Fibroblast of skin of scalp (primary cell): ENCODE measurements at regions not wholly inside any gene's neighbourhood (a gene's known extent, or its start where the extent isn't known, plus 50 kb on each side); places are given as distances from the start of the nearest gene placed in this dataset.
"Not testable (repeated sequence)": the region's sequence is repeated elsewhere in the genome, so short reads cannot be mapped to it uniquely, and the experiment has no call there.

Experiments
- DNase-seq: peaks from one replicate; pipeline ENCODE4 v3.0.0-alpha.2; 2013

GRCh38 chr5:99418640-99419039 is 489.8 kb upstream of the CHD1 start:
- DNase-seq, result not testable (repeated sequence)

DNA sequence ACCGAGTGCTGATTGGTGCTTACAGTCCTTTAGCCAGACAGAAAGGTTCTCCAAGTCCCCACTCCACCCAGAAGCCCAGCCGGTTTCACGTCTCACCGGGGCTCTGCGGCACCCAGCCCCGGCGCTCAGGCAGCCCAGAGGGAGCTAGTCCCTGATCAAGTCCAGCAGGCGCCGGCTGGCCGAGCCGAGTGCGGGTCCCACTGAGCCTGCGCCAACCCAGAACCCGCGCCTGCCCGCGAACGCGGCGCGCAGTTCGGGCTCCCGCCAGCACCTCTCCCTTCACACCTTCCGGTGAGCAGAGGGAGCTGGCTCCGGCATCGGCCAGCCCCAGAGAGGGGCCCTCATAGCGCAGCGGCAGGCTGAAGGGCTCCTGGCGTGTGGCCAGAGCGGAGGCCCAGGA is 481.6 kb upstream of the CHD1 start:
- DNase-seq, result not testable (repeated sequence)

DNA sequence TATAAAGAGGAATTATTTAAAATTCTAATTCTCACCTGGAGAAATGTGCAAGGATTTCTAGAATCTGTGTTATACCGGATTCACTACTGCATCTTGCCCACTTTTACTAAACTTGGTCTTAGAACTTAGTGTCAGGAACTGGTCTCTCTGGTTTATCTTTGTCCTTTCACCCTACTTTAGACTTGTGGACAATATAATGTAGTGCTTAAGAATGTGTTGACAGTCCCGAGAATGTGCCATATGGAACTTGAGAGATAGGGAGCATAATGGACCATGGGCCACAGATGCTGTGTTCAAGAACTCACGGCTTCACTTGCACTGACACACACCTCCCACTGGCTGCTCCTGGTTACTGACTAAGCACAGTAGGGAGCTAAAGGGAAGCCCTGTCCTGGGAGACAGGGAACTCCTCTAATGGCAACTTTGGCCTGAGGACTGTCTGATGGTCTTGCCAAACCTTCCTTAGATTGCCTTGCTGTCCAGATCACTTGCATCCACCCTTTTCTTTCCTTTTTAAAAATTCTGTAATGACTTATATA is 476.0 kb upstream of the CHD1 start:
- DNase-seq, result not testable (repeated sequence)

GRCh38 chr5:99400571-99400970 is 471.8 kb upstream of the CHD1 start:
- DNase-seq, result not testable (repeated sequence)

- no peak for DNase-seq
Measured at GRCh38 chr5:99398976-99399375, 470.2 kb upstream of the CHD1 start.

DNA sequence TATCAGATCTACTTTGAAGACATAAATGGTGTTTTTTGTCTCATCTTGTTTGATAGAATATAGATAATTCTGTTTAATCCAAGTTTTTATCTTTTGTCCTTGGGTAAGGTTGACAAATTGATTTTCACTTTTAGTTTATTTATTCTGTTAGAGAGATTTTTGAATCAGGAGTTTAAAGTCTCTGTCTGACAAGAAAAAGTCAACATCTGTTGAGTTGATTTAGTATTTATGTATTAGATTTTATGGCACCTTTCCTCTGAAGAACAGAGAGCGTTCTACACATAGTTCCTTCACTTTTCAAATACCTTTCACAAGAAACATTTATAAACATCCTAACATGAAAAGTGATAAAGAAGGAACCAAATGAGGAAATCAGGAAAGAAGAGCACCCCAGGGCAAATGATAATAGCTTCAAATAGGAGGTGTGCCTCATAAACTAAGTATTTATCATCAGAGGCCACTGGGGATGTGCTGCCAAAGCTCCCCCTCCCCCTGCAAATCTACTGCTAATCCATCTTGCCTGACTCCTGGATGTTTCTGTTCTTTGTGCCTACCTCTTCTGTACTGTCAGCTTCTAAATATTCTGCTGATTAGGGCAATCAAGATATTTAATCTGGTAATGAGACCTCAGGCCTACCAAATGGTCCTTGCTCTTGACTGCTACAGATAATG is 457.7 kb upstream of the CHD1 start:
- DNase-seq, result no peak

DNA sequence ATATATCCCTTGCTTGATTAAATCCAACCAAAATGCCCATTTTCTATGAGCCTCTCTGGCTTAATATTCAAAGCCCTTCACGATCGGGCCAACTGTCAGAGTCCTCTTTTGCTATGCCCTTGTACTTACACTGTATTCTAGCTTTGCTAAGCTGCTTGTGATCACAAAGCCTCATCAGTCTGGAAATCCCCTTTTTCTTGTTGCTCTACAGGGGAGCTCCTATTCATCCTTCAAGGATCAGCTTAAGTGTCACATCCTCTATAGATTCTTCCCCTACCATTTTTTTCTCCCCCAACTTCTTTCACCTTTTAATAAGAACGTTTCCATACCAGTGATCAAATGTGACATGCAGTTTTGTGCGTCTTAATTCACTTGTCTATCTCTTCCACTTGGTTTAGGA is 450.4 kb upstream of the CHD1 start:
- DNase-seq, result no peak

GRCh38 chr5:99378443-99378842 is 449.6 kb upstream of the CHD1 start:
- DNase-seq, result no peak

DNA sequence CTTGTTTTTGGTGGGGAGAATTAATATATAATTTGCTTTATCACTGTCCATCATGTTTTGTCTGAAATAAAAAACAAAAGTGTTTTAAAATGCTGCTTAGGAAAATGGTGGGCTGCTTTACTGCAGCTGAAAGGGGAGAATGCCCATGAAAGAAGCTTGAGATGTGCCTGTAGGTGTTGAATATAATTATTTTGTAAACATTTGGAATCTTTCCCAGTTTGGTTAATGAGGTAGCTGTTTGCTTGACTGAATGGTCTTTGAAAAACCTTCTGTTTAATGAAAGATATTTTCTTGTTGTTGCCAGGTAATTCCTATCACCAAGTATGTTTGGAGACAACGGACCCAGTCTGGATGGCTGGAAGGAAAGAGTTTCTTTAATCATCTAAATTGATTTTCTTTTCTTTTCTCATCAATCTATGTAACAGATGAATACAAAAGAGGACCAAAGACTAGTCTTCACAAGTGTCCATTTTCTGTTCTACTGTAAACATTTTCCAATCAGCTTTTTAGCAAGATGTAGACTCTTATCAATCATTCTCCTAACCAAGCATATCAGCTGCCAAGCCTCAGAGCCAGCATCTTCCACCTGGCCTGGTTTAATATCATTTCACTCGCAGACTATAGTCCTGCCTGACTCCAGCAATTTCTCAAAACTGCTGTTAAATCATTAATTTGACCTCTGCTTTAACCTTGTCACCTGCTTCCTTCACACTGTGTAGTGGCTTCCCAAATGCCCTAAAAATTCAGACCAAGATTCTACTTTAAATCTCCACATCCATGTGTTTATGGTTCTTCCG is 441.2 kb upstream of the CHD1 start:
- no peak for DNase-seq

DNA sequence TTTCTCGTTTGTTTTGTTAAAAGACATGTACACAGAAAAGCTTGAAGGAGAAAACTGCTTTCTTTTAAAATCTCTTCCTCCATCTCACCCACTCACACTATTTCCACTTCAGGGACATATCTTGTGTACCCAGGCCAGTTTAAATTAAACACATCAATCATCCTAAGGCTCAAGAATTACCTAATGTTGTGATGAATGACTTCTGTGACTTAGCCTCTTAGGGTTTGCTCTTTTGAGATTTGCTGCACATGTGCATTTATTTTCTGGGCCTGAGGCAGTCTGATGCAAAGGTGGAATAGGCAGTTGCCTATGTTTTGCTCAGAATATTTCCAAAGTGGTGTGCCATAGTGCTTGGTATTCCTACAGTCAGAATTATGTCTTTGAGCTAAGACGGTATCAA is 439.9 kb upstream of the CHD1 start:
- DNase-seq, result no peak

DNA sequence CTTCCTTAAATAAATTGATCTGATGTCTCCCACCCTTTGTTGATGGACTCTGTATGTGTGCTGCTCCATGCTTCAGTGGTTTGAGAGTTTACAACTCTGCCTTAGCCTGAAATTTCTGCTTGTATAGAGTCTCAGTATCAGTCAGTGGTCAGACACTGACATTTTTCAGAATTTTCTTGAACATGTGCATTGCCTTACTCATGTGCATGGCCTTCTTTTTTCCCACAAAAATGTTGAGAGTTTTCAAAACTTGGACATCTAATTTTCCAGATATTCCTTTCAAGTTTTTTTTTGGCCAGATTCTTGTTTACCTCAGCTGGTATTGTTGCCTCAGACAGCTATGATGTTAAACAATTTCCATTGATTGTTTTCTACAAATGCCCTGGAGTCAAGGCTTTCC is 427.1 kb upstream of the CHD1 start:
- no peak for DNase-seq

GRCh38 chr5:99349787-99350186 is 421.0 kb upstream of the CHD1 start:
- no peak for DNase-seq

DNA sequence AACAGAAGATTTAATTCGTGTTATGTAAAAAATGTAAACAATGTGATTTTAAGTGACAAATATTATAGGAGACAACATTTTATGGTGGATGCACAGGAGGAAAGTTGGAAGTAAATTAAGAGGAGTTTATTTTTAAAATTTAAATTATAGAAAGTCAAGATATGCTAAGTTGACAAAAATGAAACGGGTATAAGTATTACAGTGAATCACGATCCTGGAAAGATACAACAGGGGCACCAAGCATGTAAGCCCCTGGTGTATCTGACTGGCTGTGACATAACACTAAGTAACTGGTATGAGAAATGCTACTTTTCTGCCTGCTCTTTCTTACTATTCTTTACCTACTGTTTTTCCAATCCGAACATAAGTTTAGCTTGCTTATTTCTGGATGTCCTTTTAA is 419.8 kb upstream of the CHD1 start:
- DNase-seq, result no peak

DNA sequence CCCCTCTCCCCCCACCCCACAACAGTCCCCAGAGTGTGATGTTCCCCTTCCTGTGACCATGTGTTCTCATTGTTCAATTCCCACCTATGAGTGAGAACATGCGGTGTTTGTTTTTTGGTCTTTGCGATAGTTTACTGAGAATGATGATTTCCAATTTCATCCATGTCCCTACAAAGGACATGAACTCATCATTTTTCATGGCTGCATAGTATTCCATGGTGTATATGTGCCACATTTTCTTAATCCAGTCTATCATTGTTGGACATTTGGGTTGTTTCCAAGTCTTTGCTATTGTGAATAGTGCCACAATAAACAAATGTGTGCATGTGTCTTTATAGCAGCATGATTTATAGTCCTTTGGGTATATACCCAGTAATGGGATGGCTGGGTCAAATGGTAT is 411.0 kb upstream of the CHD1 start:
- DNase-seq, result not testable (repeated sequence)

DNA sequence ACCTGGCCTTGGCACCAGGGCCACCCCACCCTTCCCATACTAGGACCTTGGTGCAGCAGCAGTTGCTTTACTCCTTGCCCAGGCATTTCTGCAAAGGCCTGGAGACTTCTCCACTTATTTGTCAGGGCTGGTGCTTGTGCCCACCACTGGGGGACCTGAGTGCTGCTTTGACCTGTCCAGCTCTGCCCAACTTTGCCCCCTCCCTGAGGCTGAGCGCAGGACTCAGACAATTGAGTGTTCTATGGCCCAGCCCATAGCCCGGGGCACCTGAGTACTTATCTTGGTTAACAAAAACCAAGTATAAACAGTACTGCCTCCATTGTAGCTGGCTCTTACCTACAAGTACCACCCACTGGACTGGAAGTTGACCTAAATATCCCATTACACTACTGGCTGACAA is 406.1 kb upstream of the CHD1 start:
- DNase-seq, result no peak

- DNase-seq, result no peak
Measured at GRCh38 chr5:99331061-99331460, 402.3 kb upstream of the CHD1 start.

DNA sequence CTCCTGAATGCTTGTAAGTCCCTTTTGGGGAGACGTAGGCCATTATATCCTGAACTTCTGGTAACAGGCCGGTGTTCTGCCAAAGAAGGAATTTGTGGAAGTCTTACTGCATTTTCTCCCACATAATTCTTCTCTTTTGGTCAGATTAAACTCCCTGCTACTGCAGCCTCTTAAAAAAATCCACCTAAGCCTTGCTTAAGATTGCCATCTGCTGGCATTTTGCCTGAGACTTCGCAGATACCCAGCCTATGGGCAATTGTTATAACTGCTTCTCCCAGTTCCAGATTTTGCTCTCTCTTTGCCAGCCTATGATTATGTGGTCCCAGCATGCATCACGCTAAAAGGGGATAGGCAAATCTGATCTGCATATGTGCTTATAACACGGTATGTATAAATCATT is 391.6 kb upstream of the CHD1 start:
- DNase-seq, result no peak

DNA sequence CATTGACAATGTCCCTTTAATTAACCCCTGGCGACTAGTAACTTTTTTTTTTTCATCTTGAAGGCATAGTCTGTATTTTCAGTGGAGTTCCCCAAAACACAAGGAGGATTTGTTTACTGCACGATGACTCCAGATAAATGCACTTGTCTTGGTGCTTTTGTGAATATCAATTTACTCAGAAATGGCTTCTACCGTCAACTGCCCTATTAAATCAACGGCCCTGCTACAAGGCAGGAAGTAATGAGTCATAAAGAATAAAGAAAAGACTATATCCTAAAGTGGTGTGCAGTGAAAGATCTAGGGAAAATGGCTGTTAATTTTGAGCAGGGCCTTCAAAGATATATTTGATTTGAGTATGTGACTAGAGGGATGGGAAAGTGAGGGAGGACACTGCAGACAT is 388.3 kb upstream of the CHD1 start:
- DNase-seq, result no peak

DNA sequence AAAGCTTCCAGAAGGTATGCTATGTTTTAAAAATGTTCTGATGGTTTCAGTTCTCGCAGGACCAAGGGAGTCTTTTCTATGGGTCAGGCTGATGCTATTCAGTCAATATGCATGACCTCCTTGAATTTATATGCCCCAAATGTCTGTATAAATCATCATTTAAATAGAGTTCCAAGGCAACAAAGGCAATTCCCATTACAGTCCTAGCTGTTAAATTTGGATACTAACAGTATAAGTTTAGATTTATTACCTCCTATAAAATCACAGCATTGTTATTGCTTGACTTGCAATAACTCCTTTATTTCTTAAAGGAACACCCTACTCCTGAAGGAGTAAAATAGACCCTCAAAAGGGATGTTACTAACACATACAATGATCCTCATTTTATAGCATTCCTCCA is 387.7 kb upstream of the CHD1 start:
- DNase-seq, result no peak

DNA sequence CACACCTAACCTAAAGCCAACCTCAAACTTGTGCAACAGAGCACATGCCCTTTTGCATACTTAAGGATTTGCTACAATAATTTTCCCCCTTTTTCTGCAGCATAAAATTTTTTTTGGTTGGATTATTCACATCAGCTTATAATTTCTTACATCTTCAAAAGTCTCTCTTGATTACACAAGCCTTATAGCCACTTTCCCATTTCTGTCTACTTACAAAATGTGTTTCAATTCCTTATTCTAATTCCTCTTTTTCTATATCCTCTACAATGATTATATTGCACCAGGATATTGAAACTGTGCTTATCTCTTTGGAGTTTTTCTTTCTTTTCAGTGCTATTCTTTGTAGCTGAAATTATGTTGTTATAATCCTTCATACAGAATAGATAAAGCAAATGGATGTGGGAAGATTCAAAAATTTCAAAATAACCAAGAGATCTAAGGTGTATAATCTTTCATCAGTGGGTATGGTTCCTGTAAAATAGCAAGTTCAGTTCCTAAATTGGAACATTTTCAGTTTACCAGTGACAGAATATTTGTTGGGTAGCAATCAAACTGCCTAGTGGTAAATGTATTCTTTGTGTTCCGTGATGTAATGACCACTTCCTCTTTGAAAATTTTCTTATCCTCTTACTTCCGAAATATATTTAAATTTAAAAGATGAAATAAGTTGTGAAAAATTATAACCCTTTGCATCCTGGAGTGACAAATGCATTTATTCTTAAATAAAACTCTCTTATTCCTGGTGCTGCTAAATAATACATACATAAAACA is 386.8 kb upstream of the CHD1 start:
- no peak for DNase-seq

DNA sequence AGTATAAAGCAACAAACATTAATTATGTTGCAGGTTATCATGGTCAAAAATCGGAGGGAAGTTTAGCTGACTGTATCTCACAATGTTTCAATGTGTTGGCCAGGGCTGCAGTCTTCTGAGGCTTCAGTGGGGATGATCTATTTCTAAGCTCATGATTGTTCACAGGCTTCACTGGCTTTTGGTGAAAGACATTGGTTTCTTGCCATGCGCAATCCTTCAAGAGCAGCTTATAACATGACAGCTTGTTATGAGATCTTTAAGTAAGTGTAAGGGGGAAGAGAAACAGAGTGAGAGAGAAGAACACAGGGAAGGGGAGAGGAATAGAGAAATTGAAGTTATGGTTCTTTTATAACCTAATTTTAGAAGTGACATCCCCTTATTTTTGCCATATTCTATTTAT is 385.9 kb upstream of the CHD1 start:
- DNase-seq, result no peak

- no peak for DNase-seq
Measured at GRCh38 chr5:99308131-99308530, 379.3 kb upstream of the CHD1 start.

DNA sequence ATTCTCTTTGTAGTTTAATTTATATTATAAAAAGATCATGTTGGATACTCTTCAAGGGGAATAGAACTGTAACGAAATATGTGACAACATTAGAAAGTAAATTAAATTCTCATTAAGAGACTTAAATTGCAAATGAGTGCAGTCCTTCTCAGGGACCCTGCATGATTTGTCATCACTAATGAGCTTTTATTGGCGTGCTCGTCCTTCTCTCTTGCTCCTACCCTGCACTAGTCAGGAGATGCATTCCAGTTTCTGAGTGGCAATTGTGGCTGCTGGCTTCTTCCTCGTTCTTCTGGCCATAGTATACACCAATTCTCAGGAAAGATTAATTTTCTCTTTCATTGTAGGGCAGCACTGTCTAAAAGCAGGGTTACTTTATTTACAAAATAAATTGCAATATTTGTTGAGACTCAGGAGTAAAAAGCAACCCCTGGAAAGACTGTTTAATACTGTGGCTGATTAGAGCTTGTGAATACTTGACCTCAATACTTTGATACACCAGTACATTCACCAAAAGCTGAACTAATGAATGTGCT is 376.3 kb upstream of the CHD1 start:
- no peak for DNase-seq
